Parathyroid adenoma (tissue), 2 donors: ENCODE measurements at regions not wholly inside any gene's neighbourhood (a gene's known extent, or its start where the extent isn't known, plus 50 kb on each side); places are given as distances from the start of the nearest gene placed in this dataset.

ENCODE experiments used
- H2AFZ ChIP-seq: fragments of 300-600 bp; sonication (generic); one replicate; pipeline ENCODE4 v1.7.0; 2017; ENCODE audit warnings: antibody characterized with exemption, mild to moderate bottlenecking
- H3K27ac ChIP-seq: fragments of 300-600 bp; sonication (generic); one replicate; pipeline ENCODE4 v1.7.0; 2017
- H3K27me3 ChIP-seq: fragments of 300-600 bp; sonication (generic); one replicate; pipeline ENCODE4 v1.7.0; 2017; ENCODE audit warnings: low read length; ENCODE audit not compliant: control insufficient read depth, insufficient read depth
- H3K36me3 ChIP-seq: fragments of 300-600 bp; sonication (generic); one replicate; pipeline ENCODE4 v1.7.0; 2017; ENCODE audit warnings: low read length; ENCODE audit not compliant: control insufficient read depth, insufficient read depth
- H3K4me1 ChIP-seq: fragments of 300-600 bp; sonication (generic); one replicate; pipeline ENCODE4 v1.7.0; 2017; ENCODE audit warnings: control low read depth
- H3K4me2 ChIP-seq: fragments of 300-600 bp; sonication (generic); one replicate; pipeline ENCODE4 v1.7.0; 2017; ENCODE audit warnings: low read length
- H3K4me3 ChIP-seq: fragments of 300-600 bp; sonication (generic); one replicate; pipeline ENCODE4 v1.7.0; 2017; ENCODE audit warnings: low read depth, low read length
- H3K79me2 ChIP-seq: fragments of 300-600 bp; sonication (generic); one replicate; pipeline ENCODE4 v1.7.0; 2017; ENCODE audit warnings: control low read depth
- H3K9ac ChIP-seq: fragments of 300-600 bp; sonication (generic); one replicate; pipeline ENCODE4 v1.7.0; 2017; ENCODE audit warnings: mild to moderate bottlenecking
- H3K9me3 ChIP-seq: fragments of 300-600 bp; sonication (generic); one replicate; pipeline ENCODE4 v1.7.0; 2017; ENCODE audit warnings: low read length; ENCODE audit not compliant: control insufficient read depth
- TF ChIP-seq, protein P1 (sequence below): fragments of 300-600 bp; sonication (generic); IDR thresholded peaks from one replicate; pipeline ENCODE4 v1.7.0; 2017; ENCODE audit warnings: antibody characterized with exemption, mild to moderate bottlenecking
- donor health status: primary hyperparathyroidism.

DNA sequence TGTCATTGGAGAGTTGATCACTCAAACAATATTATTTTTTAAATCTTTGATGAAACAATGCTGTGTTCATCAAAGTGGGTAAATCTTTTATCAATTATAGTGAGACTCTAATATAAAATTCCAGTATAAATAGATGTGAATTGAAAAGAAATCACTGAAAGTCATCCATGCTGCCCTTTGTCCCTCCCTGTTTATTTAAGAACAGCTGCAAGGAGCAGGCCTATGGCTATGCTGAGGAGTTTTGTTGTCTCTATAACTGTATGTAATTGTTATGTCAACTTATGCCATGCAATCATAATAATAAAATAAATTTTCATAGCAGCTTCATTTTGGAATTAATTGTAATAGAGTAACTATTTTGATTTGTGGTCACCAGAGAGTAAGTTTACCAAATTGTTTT lies 1272.4 kb upstream of the ADGRL4 start:
- no peak overlapping the region for H3K4me2 ChIP-seq
- H3K27ac ChIP-seq: no peak overlapping the region
- no peaks in the 10 kb centered on the region for H3K36me3 ChIP-seq
- TF ChIP-seq, protein P1, sequence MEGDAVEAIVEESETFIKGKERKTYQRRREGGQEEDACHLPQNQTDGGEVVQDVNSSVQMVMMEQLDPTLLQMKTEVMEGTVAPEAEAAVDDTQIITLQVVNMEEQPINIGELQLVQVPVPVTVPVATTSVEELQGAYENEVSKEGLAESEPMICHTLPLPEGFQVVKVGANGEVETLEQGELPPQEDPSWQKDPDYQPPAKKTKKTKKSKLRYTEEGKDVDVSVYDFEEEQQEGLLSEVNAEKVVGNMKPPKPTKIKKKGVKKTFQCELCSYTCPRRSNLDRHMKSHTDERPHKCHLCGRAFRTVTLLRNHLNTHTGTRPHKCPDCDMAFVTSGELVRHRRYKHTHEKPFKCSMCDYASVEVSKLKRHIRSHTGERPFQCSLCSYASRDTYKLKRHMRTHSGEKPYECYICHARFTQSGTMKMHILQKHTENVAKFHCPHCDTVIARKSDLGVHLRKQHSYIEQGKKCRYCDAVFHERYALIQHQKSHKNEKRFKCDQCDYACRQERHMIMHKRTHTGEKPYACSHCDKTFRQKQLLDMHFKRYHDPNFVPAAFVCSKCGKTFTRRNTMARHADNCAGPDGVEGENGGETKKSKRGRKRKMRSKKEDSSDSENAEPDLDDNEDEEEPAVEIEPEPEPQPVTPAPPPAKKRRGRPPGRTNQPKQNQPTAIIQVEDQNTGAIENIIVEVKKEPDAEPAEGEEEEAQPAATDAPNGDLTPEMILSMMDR: no peak
- H2AFZ ChIP-seq: no peak overlapping the region
- no peak overlapping the region for H3K9ac ChIP-seq
- no peaks in the 10 kb centered on the region for H3K4me1 ChIP-seq
- H3K79me2 ChIP-seq: no peaks in the 10 kb centered on the region
- H3K27me3 ChIP-seq: no peaks in the 10 kb centered on the region
- H3K9me3 ChIP-seq: no peaks in the 10 kb centered on the region
- H3K4me3 ChIP-seq: no peak overlapping the region

DNA sequence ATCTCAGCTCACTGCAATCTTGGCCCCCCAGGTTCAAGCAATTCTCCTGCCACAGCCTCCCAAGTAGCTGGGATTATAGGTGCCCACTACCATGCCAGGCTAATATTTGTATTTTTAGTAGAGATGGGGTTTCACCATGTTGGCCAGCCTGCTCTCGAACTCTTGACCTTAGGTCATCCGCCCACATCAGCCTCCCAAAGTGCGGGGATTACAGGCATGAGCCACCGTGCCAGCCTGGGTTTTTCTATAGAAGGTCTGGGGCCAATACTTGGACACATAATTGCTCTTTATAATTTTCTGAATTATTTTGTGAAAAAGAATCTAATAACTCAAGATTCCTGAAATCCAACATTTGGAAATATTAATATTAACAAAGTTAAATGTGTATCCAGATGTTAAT lies 1267.7 kb upstream of the ADGRL4 start:
- Histone ChIP-seq H3K9me3 (no peaks in the 10 kb centered on the region), H3K79me2 (no peaks in the 10 kb centered on the region), H3K4me2 (no peak overlapping the region), H3K4me1 (no peaks in the 10 kb centered on the region), H3K36me3 (no peaks in the 10 kb centered on the region), H3K27ac (no peak overlapping the region), H3K27me3 (no peaks in the 10 kb centered on the region), H2AFZ (no peak overlapping the region), H3K9ac (no peak overlapping the region), H3K4me3 (no peak overlapping the region)
- TF ChIP-seq, protein P1: no peak

DNA sequence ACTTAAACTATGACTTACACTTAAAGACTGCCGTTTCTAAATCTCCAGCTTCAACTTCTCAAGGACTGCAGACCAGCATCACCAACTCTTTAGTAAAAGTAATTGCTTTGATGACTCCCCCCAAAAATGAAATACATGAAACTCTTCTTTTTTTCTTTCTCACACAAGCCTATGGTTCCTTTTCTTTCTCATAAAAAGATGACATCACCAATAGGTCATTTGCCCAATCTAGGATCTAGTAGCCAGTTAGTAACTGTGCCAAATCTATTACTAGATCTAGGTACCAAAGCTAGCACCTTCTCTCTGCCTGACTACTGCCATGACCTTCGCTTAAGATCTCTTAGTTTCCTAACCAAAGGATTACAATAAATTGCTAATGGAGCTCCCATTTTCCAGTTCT lies 1266.0 kb upstream of the ADGRL4 start:
- no peak overlapping the region for H2AFZ ChIP-seq
- no peak overlapping the region for H3K4me2 ChIP-seq
- H3K27me3 ChIP-seq: no peaks in the 10 kb centered on the region
- no peak overlapping the region for H3K9ac ChIP-seq
- no peaks in the 10 kb centered on the region for H3K79me2 ChIP-seq
- no peaks in the 10 kb centered on the region for H3K36me3 ChIP-seq
- no peaks in the 10 kb centered on the region for H3K9me3 ChIP-seq
- TF ChIP-seq, protein P1: no peak
- H3K4me3 ChIP-seq: no peak overlapping the region
- H3K27ac ChIP-seq: no peak overlapping the region
- H3K4me1 ChIP-seq: no peaks in the 10 kb centered on the region

DNA sequence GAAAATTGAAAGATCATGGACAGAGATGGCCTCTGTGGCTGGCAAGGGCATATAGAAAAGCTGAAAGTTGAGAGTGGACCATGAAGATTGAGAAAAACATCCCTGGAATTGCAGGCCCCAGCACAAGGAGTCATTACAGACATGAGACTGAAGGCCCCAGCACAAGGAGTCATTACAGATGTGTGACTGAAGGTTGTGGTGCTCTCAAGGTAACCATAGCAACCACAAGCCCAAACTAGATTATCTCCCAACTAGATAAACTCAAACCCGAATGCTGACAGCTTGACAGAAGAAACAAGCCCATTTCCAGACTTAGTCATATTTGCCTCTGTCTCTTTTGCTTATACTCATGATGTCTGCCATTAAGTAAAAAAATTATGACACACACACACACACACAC lies 1252.1 kb upstream of the ADGRL4 start:
- Histone ChIP-seq H3K79me2 (no peaks in the 10 kb centered on the region), H3K27me3 (no peaks in the 10 kb centered on the region), H3K27ac (no peak overlapping the region), H3K9ac (no peak overlapping the region), H2AFZ (no peak overlapping the region), H3K4me2 (no peak overlapping the region), H3K36me3 (no peaks in the 10 kb centered on the region), H3K4me1 (no peaks in the 10 kb centered on the region), H3K9me3 (no peaks in the 10 kb centered on the region), H3K4me3 (no peak overlapping the region)
- TF ChIP-seq, protein P1: no peak

DNA sequence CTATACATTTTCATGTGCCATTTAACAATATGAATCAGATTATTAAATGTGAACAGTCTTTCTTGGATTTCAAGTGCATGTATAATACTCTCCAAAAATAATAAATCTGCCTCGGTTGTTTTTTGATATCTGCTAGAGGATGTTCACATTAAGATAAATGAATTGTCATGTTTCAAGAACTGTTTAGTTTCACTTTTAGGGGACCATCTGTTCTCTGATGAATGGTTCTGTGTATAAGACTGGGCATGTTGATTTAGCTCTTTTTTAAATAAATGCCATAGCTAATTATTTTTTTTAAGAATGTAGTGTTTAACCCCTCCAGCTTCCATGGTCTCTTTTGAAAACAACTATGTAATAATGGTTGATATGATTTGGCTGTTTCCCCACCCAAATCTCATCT lies 1245.1 kb upstream of the ADGRL4 start:
- no peaks in the 10 kb centered on the region for H3K9me3 ChIP-seq
- no peaks in the 10 kb centered on the region for H3K79me2 ChIP-seq
- H3K4me3 ChIP-seq: no peak overlapping the region
- no peak overlapping the region for H3K9ac ChIP-seq
- no peak overlapping the region for H3K4me2 ChIP-seq
- H3K27me3 ChIP-seq: no peaks in the 10 kb centered on the region
- no peaks in the 10 kb centered on the region for H3K4me1 ChIP-seq
- H2AFZ ChIP-seq: no peak overlapping the region
- TF ChIP-seq, protein P1: no peak
- H3K27ac ChIP-seq: no peak overlapping the region
- no peaks in the 10 kb centered on the region for H3K36me3 ChIP-seq
